ENCODE measurements at regions not wholly inside any gene's neighbourhood (a gene's known extent, or its start where the extent isn't known, plus 50 kb on each side); places are given as distances from the start of the nearest gene placed in this dataset.
"Not testable (repeated sequence)": the region's sequence is repeated elsewhere in the genome, so short reads cannot be mapped to it uniquely, and the experiment has no call there.

DNA sequence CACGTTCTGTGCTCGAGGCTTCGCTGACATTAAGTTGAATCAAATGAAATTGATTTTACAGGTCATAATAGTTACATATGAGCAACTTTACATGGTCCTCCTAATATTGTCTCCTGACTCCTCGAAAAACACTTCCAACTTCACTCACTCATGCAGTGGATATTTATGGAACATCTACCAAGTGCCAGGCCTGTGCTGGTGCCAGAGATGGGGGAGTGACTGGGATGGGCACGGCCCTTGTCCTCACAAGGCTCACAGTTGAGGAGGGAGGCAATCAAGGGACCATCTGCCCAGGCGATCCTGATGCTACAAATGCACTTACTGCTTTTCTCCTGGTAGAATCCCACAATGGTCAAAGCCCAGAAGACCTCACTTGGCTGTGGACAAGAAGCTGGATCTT is 426.4 kb downstream of the PREX1 start:
- ATAC-seq (no peak), DNase-seq (no peak)
- TF ChIP-seq, protein P1, sequence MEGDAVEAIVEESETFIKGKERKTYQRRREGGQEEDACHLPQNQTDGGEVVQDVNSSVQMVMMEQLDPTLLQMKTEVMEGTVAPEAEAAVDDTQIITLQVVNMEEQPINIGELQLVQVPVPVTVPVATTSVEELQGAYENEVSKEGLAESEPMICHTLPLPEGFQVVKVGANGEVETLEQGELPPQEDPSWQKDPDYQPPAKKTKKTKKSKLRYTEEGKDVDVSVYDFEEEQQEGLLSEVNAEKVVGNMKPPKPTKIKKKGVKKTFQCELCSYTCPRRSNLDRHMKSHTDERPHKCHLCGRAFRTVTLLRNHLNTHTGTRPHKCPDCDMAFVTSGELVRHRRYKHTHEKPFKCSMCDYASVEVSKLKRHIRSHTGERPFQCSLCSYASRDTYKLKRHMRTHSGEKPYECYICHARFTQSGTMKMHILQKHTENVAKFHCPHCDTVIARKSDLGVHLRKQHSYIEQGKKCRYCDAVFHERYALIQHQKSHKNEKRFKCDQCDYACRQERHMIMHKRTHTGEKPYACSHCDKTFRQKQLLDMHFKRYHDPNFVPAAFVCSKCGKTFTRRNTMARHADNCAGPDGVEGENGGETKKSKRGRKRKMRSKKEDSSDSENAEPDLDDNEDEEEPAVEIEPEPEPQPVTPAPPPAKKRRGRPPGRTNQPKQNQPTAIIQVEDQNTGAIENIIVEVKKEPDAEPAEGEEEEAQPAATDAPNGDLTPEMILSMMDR (IDR thresholded peaks at IDR 0.05), result no peak
- Histone ChIP-seq H3K4me1 (ENCODE audit: low read depth) (no peaks in the 10 kb centered on the region), H3K4me3 (no peak overlapping the region), H3K9me3 (no peaks in the 10 kb centered on the region), H3K36me3 (ENCODE audit: low read depth) (no peaks in the 10 kb centered on the region)
- intact Hi-C loops (cut with DNase I, micrococcal nuclease), result no loop called here

DNA sequence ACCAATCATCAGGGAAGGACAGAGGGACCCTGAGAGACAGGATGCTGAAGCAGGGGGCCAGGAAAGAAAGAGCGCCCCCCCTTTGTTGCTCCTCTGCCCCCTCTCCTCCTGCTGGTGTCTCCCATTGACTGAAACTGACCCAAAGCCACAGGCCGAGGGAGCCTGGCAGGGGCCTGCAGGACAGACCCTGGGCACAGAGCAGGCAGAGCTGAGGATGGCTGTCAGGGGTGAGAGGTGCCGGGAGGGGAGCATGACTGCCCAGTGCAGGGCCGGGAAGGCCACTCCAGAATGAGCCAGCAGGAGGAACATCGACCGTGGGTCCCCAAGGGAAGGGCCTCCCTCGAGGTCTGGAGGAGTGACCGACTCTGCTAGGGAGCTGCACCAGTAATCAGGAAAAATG is 427.8 kb downstream of the PREX1 start:
- Histone ChIP-seq H3K4me3 (no peak overlapping the region), H3K4me1 (ENCODE audit: low read depth) (no peaks in the 10 kb centered on the region), H3K9me3 (no peaks in the 10 kb centered on the region), H3K36me3 (ENCODE audit: low read depth) (no peaks in the 10 kb centered on the region)
- ATAC-seq, result no peak
- TF ChIP-seq, protein P1 (IDR thresholded peaks at IDR 0.05), result no peak
- no peak for DNase-seq
- intact Hi-C loops (cut with DNase I, micrococcal nuclease), result no loop called here

DNA sequence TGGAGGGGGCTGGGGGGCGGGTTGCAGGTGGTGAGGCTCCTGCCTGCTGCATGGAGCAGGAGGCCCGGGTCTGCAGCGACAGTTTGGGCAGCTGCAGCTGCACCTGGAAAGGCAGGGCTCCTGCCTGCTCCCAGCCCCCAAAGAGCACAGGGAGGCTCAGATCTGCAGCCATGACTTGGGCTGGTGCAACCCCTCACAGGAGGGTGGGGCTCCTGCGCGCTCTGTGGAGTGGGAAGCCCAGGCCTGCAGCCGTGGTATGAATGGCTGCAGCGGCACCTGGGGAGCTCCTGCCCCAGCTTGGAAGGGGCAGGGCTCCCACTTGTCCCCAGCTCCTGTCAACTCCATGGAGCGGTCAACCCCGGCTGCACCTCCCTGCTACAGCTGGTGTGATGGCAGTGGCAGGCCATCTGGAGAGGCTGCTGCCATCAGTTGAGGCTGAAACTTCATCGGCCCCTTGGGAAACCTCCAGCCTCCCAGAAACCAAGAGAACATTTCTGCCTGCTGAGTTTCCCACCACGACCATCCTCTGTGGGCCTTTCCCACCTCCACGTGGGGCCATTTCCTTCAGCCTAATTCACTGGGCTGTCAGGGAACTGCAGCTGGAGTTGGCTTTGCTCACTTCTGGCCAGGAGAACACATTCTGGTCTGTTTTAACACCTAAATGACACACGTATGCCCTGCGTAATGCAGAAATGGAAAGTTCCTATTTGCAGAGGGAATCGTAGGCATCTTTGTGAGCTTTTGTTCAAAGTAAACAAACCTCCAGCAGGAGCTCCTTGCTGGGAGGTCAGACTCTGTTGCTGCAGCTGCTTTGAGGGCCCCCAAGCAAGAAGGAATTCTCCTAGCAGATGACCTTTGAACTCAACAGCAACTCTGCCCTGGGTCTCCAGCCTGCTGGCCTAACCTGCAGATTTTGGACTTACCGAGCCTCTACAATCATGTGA is 429.0 kb downstream of the PREX1 start:
- intact Hi-C loops (cut with DNase I, micrococcal nuclease), result no loop called here
- H3K9me3 ChIP-seq, result no peaks in the 10 kb centered on the region
- no peak for DNase-seq
- no peaks in the 10 kb centered on the region for H3K36me3 ChIP-seq (ENCODE audit: low read depth)
- TF ChIP-seq, protein P1 (IDR thresholded peaks at IDR 0.05), result no peak
- H3K4me3 ChIP-seq, result no peak overlapping the region
- no peak for ATAC-seq
- no peaks in the 10 kb centered on the region for H3K4me1 ChIP-seq (ENCODE audit: low read depth)

DNA sequence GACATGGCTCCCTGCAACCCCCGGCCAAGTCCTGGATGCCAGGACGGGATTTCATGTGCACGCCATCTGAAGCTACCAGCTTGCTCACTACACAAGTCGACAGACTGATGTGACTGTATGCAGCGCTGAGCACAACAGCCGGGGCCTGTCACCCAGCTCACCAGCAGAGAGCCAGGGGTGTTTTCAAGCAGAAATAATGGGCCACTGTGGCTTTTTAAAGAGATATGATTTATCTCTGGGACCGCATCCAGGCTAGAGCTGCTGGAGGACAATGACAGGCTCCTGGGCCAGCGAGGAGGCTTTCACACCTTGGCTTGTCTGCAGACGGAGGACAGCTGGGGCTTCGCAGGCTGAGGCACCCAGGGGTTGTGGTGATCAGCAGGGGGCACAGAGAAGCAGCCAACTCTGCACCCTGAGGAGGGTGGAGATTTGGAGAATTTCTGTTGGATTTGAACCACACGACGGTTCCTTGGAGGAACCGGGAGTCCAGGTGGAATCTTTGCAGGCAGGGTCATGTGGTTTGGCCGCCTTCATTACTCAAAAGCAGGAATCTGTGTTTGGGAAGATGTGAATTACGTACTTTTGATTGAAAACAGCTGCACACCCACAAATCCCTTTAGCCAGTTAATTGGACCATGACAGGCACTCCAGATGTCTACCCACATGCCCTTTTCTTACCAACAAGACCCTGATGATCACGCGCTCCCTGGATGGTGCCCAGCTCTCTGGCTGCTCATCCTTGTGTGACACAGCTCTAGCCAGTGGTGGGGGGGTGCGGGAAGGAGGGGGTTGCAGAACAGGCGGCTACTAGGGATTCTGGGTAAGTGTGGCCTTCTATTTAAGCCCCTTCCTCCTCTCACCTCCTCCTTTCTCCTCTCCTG is 430.6 kb downstream of the PREX1 start:
- intact Hi-C loops (cut with DNase I, micrococcal nuclease); H3K4me1 ChIP-seq (ENCODE audit: low read depth); DNase-seq; H3K9me3 ChIP-seq; ATAC-seq; H3K36me3 ChIP-seq (ENCODE audit: low read depth); H3K4me3 ChIP-seq: not testable (repeated sequence)

DNA sequence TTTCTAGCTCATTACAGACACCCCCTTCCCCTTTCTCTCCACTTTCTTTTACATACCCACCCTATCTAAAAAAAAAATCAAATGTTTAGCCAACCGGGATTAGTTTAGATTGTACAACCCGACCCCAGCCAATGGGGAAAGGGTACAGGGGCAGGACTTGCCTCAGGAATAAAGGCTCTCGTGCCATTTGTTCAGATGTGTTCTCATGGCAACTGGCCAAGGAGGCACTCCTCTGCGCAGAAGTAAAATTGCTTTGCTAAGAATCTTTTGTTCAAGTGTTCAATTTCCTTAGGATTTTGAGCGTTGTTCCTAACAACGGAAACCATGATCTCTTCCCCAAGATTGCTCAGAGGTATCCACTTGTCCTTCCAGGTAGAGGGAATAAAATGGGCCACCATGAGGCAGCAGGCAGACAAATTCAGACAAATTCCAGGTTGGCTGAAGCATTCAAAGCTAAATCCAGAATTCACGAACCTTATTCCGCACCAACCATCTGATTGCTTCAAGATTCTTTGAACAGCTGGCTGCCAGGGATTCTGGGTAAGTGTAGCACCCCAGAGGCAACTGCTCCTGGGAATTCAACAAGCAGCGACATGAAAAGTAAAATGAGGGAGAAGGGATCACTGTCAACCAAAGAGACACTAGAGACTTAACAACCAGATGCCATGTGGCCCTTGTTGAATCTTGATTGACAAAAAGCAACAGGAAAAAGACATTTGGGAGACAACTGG is 431.8 kb downstream of the PREX1 start:
- ATAC-seq (no peak), DNase-seq (no peak)
- no peaks in the 10 kb centered on the region for H3K4me1 ChIP-seq (ENCODE audit: low read depth)
- TF ChIP-seq, protein P1 (IDR thresholded peaks at IDR 0.05), result no peak
- no peaks in the 10 kb centered on the region for H3K36me3 ChIP-seq (ENCODE audit: low read depth)
- no peaks in the 10 kb centered on the region for H3K9me3 ChIP-seq
- H3K4me3 ChIP-seq, result no peak overlapping the region
- intact Hi-C loops (cut with DNase I, micrococcal nuclease), result no loop called here
